ENCODE measurements at regions not wholly inside any gene's neighbourhood (a gene's known extent, or its start where the extent isn't known, plus 50 kb on each side); places are given as distances from the start of the nearest gene placed in this dataset.

- no peaks in the 10 kb centered on the region for H3K9me3 ChIP-seq (ENCODE audit: control insufficient read depth in 3 of 3, low read length in 3 of 3)
- H3K4me1 ChIP-seq (ENCODE audit: control insufficient read depth in 3 of 3, insufficient read depth in 3 of 3, low read length in 3 of 3): no peaks in the 10 kb centered on the region
Measured at GRCh38 chr18:73245345-73245744, 377.6 kb upstream of the NETO1 start.

GRCh38 chr18:73244401-73244800 is 376.6 kb upstream of the NETO1 start:
- no peak overlapping the region for H3K27ac ChIP-seq (ENCODE audit: low read depth, low read length)
- no peaks in the 10 kb centered on the region for H3K27me3 ChIP-seq (ENCODE audit: control insufficient read depth in 3 of 3, insufficient read depth in 3 of 3, low read length in 3 of 3)
- H3K9ac ChIP-seq (ENCODE audit: low read depth in 1 of 3, low read length in 3 of 3): no peak overlapping the region
- no peaks in the 10 kb centered on the region for H3K36me3 ChIP-seq (ENCODE audit: control insufficient read depth in 3 of 3, insufficient read depth in 3 of 3, low read length in 3 of 3)
- H3K9me3 ChIP-seq (ENCODE audit: control insufficient read depth in 3 of 3, low read length in 3 of 3): no peaks in the 10 kb centered on the region
- no peaks in the 10 kb centered on the region for H3K4me1 ChIP-seq (ENCODE audit: control insufficient read depth in 3 of 3, insufficient read depth in 3 of 3, low read length in 3 of 3)
- H3K4me3 ChIP-seq (ENCODE audit: low read length in 3 of 3): no peak overlapping the region

More at GRCh38 chr18:73245345-73245744, 377.6 kb upstream of the NETO1 start:
- Histone ChIP-seq H3K27me3 (ENCODE audit: control insufficient read depth in 3 of 3, insufficient read depth in 3 of 3, low read length in 3 of 3) (no peaks in the 10 kb centered on the region), H3K36me3 (ENCODE audit: control insufficient read depth in 3 of 3, insufficient read depth in 3 of 3, low read length in 3 of 3) (no peaks in the 10 kb centered on the region), H3K27ac (ENCODE audit: low read depth, low read length) (no peak overlapping the region), H3K9ac (ENCODE audit: low read depth in 1 of 3, low read length in 3 of 3) (no peak overlapping the region), H3K4me3 (ENCODE audit: low read length in 3 of 3) (no peak overlapping the region)

GRCh38 chr18:73240899-73241298 is 373.1 kb upstream of the NETO1 start:
- H3K27ac ChIP-seq (ENCODE audit: low read depth, low read length): no peak overlapping the region
- no peaks in the 10 kb centered on the region for H3K4me1 ChIP-seq (ENCODE audit: control insufficient read depth in 3 of 3, insufficient read depth in 3 of 3, low read length in 3 of 3)
- H3K9ac ChIP-seq (ENCODE audit: low read depth in 1 of 3, low read length in 3 of 3): no peak overlapping the region
- H3K27me3 ChIP-seq (ENCODE audit: control insufficient read depth in 3 of 3, insufficient read depth in 3 of 3, low read length in 3 of 3): no peaks in the 10 kb centered on the region
- no peaks in the 10 kb centered on the region for H3K36me3 ChIP-seq (ENCODE audit: control insufficient read depth in 3 of 3, insufficient read depth in 3 of 3, low read length in 3 of 3)
- H3K4me3 ChIP-seq (ENCODE audit: low read length in 3 of 3): no peak overlapping the region
- no peaks in the 10 kb centered on the region for H3K9me3 ChIP-seq (ENCODE audit: control insufficient read depth in 3 of 3, low read length in 3 of 3)

GRCh38 chr18:73235921-73236320 is 368.1 kb upstream of the NETO1 start:
- Histone ChIP-seq H3K27me3 (ENCODE audit: control insufficient read depth in 3 of 3, insufficient read depth in 3 of 3, low read length in 3 of 3) (no peaks in the 10 kb centered on the region), H3K9ac (ENCODE audit: low read depth in 1 of 3, low read length in 3 of 3) (no peak overlapping the region)

GRCh38 chr18:73235491-73235890 is 367.7 kb upstream of the NETO1 start:
- Histone ChIP-seq H3K9ac (ENCODE audit: low read depth in 1 of 3, low read length in 3 of 3) (no peak overlapping the region), H3K27ac (ENCODE audit: low read depth, low read length) (no peak overlapping the region), H3K36me3 (ENCODE audit: control insufficient read depth in 3 of 3, insufficient read depth in 3 of 3, low read length in 3 of 3) (no peaks in the 10 kb centered on the region), H3K4me3 (ENCODE audit: low read length in 3 of 3) (no peak overlapping the region), H3K4me1 (ENCODE audit: control insufficient read depth in 3 of 3, insufficient read depth in 3 of 3, low read length in 3 of 3) (no peaks in the 10 kb centered on the region), H3K27me3 (ENCODE audit: control insufficient read depth in 3 of 3, insufficient read depth in 3 of 3, low read length in 3 of 3) (no peaks in the 10 kb centered on the region), H3K9me3 (ENCODE audit: control insufficient read depth in 3 of 3, low read length in 3 of 3) (no peaks in the 10 kb centered on the region)

More at GRCh38 chr18:73235921-73236320, 368.1 kb upstream of the NETO1 start:
- no peaks in the 10 kb centered on the region for H3K9me3 ChIP-seq (ENCODE audit: control insufficient read depth in 3 of 3, low read length in 3 of 3)
- H3K36me3 ChIP-seq (ENCODE audit: control insufficient read depth in 3 of 3, insufficient read depth in 3 of 3, low read length in 3 of 3): no peaks in the 10 kb centered on the region
- H3K4me1 ChIP-seq (ENCODE audit: control insufficient read depth in 3 of 3, insufficient read depth in 3 of 3, low read length in 3 of 3): no peaks in the 10 kb centered on the region
- no peak overlapping the region for H3K4me3 ChIP-seq (ENCODE audit: low read length in 3 of 3)
- no peak overlapping the region for H3K27ac ChIP-seq (ENCODE audit: low read depth, low read length)

GRCh38 chr18:73232933-73233332 is 365.1 kb upstream of the NETO1 start:
- Histone ChIP-seq H3K36me3 (ENCODE audit: control insufficient read depth in 3 of 3, insufficient read depth in 3 of 3, low read length in 3 of 3) (no peaks in the 10 kb centered on the region), H3K27ac (ENCODE audit: low read depth, low read length) (no peak overlapping the region), H3K27me3 (ENCODE audit: control insufficient read depth in 3 of 3, insufficient read depth in 3 of 3, low read length in 3 of 3) (no peaks in the 10 kb centered on the region), H3K9me3 (ENCODE audit: control insufficient read depth in 3 of 3, low read length in 3 of 3) (no peaks in the 10 kb centered on the region), H3K9ac (ENCODE audit: low read depth in 1 of 3, low read length in 3 of 3) (no peak overlapping the region), H3K4me3 (ENCODE audit: low read length in 3 of 3) (no peak overlapping the region), H3K4me1 (ENCODE audit: control insufficient read depth in 3 of 3, insufficient read depth in 3 of 3, low read length in 3 of 3) (no peaks in the 10 kb centered on the region)

- no peaks in the 10 kb centered on the region for H3K27me3 ChIP-seq (ENCODE audit: control insufficient read depth in 3 of 3, insufficient read depth in 3 of 3, low read length in 3 of 3)
- peaks cover 0 to 6% (median 0%) of the 10 kb centered on the region in 3 donors for H3K9me3 ChIP-seq (ENCODE audit: control insufficient read depth in 3 of 3, low read length in 3 of 3)
- H3K9ac ChIP-seq (ENCODE audit: low read depth in 1 of 3, low read length in 3 of 3): no peak overlapping the region
- H3K4me3 ChIP-seq (ENCODE audit: low read length in 3 of 3): no peak overlapping the region
- no peaks in the 10 kb centered on the region for H3K36me3 ChIP-seq (ENCODE audit: control insufficient read depth in 3 of 3, insufficient read depth in 3 of 3, low read length in 3 of 3)
- H3K27ac ChIP-seq (ENCODE audit: low read depth, low read length): no peak overlapping the region
- H3K4me1 ChIP-seq (ENCODE audit: control insufficient read depth in 3 of 3, insufficient read depth in 3 of 3, low read length in 3 of 3): no peaks in the 10 kb centered on the region
Measured at GRCh38 chr18:73220663-73221062, 352.9 kb upstream of the NETO1 start.

- Histone ChIP-seq H3K36me3 (ENCODE audit: control insufficient read depth in 3 of 3, insufficient read depth in 3 of 3, low read length in 3 of 3) (no peaks in the 10 kb centered on the region), H3K4me3 (ENCODE audit: low read length in 3 of 3) (no peak overlapping the region), H3K4me1 (ENCODE audit: control insufficient read depth in 3 of 3, insufficient read depth in 3 of 3, low read length in 3 of 3) (no peaks in the 10 kb centered on the region), H3K27me3 (ENCODE audit: control insufficient read depth in 3 of 3, insufficient read depth in 3 of 3, low read length in 3 of 3) (no peaks in the 10 kb centered on the region), H3K27ac (ENCODE audit: low read depth, low read length) (no peak overlapping the region), H3K9ac (ENCODE audit: low read depth in 1 of 3, low read length in 3 of 3) (no peak overlapping the region), H3K9me3 (ENCODE audit: control insufficient read depth in 3 of 3, low read length in 3 of 3) (peaks cover 0 to 6% (median 0%) of the 10 kb centered on the region in 3 donors)
Measured at GRCh38 chr18:73218293-73218692, 350.5 kb upstream of the NETO1 start.

- no peaks in the 10 kb centered on the region for H3K36me3 ChIP-seq (ENCODE audit: control insufficient read depth in 3 of 3, insufficient read depth in 3 of 3, low read length in 3 of 3)
- no peak overlapping the region for H3K9ac ChIP-seq (ENCODE audit: low read depth in 1 of 3, low read length in 3 of 3)
- H3K27me3 ChIP-seq (ENCODE audit: control insufficient read depth in 3 of 3, insufficient read depth in 3 of 3, low read length in 3 of 3): no peaks in the 10 kb centered on the region
- H3K27ac ChIP-seq (ENCODE audit: low read depth, low read length): no peak overlapping the region
- no peaks in the 10 kb centered on the region for H3K4me1 ChIP-seq (ENCODE audit: control insufficient read depth in 3 of 3, insufficient read depth in 3 of 3, low read length in 3 of 3)
- H3K4me3 ChIP-seq (ENCODE audit: low read length in 3 of 3): no peak overlapping the region
- H3K9me3 ChIP-seq (ENCODE audit: control insufficient read depth in 3 of 3, low read length in 3 of 3): peaks cover 0 to 2% (median 0%) of the 10 kb centered on the region in 3 donors
Measured at GRCh38 chr18:73214970-73215369, 347.2 kb upstream of the NETO1 start.

GRCh38 chr18:73212442-73212841 is 344.7 kb upstream of the NETO1 start:
- no peak overlapping the region for H3K9ac ChIP-seq (ENCODE audit: low read depth in 1 of 3, low read length in 3 of 3)
- no peaks in the 10 kb centered on the region for H3K27me3 ChIP-seq (ENCODE audit: control insufficient read depth in 3 of 3, insufficient read depth in 3 of 3, low read length in 3 of 3)
- H3K36me3 ChIP-seq (ENCODE audit: control insufficient read depth in 3 of 3, insufficient read depth in 3 of 3, low read length in 3 of 3): no peaks in the 10 kb centered on the region
- peaks cover 0 to 2% (median 0%) of the 10 kb centered on the region in 3 donors for H3K9me3 ChIP-seq (ENCODE audit: control insufficient read depth in 3 of 3, low read length in 3 of 3)
- H3K27ac ChIP-seq (ENCODE audit: low read depth, low read length): no peak overlapping the region
- H3K4me1 ChIP-seq (ENCODE audit: control insufficient read depth in 3 of 3, insufficient read depth in 3 of 3, low read length in 3 of 3): no peaks in the 10 kb centered on the region
- no peak overlapping the region for H3K4me3 ChIP-seq (ENCODE audit: low read length in 3 of 3)

- Histone ChIP-seq H3K4me1 (ENCODE audit: control insufficient read depth in 3 of 3, insufficient read depth in 3 of 3, low read length in 3 of 3) (no peaks in the 10 kb centered on the region), H3K9ac (ENCODE audit: low read depth in 1 of 3, low read length in 3 of 3) (no peak overlapping the region), H3K27ac (ENCODE audit: low read depth, low read length) (no peak overlapping the region), H3K27me3 (ENCODE audit: control insufficient read depth in 3 of 3, insufficient read depth in 3 of 3, low read length in 3 of 3) (no peaks in the 10 kb centered on the region), H3K36me3 (ENCODE audit: control insufficient read depth in 3 of 3, insufficient read depth in 3 of 3, low read length in 3 of 3) (no peaks in the 10 kb centered on the region), H3K9me3 (ENCODE audit: control insufficient read depth in 3 of 3, low read length in 3 of 3) (no peaks in the 10 kb centered on the region), H3K4me3 (ENCODE audit: low read length in 3 of 3) (no peak overlapping the region)
Measured at GRCh38 chr18:73201940-73202339, 334.2 kb upstream of the NETO1 start.

Data from skeletal muscle tissue (tissue), 3 donors.